ENCODE measurements at regions not wholly inside any gene's neighbourhood (a gene's known extent, or its start where the extent isn't known, plus 50 kb on each side); places are given as distances from the start of the nearest gene placed in this dataset.

DNA sequence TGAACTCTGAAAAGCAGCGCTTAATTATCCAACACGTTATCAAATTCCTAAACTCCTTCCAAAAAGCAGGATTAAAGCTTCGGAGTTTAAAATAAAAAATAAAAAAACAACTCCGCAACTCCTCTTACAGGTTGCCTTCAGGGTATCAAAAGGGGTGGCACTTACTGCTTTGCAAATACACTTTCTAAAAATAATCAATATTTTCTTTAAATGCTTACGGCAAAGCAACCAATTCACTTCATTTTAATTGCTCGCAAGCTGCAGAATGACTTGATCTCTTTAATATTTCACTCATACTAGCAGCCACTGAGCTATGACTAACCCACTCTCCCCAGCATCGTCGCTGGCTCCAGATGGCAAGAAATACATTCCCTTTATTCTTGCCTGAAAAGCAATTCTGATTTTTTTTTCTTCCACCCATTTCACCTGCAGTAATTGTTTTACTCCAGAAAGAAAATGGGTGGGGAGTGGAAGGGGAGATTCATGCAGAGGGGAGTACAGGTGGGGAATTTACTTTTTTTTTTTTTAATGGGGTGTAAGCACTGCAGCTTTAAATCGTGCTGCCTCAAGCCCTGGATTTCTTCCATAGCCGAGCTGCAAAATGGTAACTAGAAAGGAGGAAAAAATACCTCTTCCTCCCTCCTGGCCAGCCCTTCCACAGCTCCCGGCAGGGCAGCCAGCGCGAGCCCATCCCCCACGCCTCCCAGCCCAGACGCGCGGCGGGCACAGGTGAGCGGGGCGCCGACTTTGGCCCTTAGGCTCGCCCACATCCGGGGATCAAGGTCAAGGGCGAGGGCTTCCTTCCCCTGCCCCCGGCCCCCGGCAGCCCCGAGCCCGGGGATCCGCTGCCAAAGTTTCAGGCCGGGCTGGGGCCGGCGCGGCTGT is 54.2 kb upstream of the FHIP2A start (continued):
- TF ChIP-seq HOXC10 (CRISPR knock-in tag; IDR thresholded peaks at IDR 0.05) (no peak), SETDB1 (IDR thresholded peaks at IDR 0.05; ENCODE audit: insufficient read length, low read length) (no peak), ZNF114 (tag by site-specific recombination; IDR thresholded peaks at IDR 0.05) (no peak)
- TF ChIP-seq, protein P1, sequence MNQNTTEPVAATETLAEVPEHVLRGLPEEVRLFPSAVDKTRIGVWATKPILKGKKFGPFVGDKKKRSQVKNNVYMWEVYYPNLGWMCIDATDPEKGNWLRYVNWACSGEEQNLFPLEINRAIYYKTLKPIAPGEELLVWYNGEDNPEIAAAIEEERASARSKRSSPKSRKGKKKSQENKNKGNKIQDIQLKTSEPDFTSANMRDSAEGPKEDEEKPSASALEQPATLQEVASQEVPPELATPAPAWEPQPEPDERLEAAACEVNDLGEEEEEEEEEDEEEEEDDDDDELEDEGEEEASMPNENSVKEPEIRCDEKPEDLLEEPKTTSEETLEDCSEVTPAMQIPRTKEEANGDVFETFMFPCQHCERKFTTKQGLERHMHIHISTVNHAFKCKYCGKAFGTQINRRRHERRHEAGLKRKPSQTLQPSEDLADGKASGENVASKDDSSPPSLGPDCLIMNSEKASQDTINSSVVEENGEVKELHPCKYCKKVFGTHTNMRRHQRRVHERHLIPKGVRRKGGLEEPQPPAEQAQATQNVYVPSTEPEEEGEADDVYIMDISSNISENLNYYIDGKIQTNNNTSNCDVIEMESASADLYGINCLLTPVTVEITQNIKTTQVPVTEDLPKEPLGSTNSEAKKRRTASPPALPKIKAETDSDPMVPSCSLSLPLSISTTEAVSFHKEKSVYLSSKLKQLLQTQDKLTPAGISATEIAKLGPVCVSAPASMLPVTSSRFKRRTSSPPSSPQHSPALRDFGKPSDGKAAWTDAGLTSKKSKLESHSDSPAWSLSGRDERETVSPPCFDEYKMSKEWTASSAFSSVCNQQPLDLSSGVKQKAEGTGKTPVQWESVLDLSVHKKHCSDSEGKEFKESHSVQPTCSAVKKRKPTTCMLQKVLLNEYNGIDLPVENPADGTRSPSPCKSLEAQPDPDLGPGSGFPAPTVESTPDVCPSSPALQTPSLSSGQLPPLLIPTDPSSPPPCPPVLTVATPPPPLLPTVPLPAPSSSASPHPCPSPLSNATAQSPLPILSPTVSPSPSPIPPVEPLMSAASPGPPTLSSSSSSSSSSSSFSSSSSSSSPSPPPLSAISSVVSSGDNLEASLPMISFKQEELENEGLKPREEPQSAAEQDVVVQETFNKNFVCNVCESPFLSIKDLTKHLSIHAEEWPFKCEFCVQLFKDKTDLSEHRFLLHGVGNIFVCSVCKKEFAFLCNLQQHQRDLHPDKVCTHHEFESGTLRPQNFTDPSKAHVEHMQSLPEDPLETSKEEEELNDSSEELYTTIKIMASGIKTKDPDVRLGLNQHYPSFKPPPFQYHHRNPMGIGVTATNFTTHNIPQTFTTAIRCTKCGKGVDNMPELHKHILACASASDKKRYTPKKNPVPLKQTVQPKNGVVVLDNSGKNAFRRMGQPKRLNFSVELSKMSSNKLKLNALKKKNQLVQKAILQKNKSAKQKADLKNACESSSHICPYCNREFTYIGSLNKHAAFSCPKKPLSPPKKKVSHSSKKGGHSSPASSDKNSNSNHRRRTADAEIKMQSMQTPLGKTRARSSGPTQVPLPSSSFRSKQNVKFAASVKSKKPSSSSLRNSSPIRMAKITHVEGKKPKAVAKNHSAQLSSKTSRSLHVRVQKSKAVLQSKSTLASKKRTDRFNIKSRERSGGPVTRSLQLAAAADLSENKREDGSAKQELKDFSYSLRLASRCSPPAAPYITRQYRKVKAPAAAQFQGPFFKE (tag by site-specific recombination; IDR thresholded peaks at IDR 0.05; ENCODE audit: borderline replicate concordance), result no peak
- TF ChIP-seq, protein P2, sequence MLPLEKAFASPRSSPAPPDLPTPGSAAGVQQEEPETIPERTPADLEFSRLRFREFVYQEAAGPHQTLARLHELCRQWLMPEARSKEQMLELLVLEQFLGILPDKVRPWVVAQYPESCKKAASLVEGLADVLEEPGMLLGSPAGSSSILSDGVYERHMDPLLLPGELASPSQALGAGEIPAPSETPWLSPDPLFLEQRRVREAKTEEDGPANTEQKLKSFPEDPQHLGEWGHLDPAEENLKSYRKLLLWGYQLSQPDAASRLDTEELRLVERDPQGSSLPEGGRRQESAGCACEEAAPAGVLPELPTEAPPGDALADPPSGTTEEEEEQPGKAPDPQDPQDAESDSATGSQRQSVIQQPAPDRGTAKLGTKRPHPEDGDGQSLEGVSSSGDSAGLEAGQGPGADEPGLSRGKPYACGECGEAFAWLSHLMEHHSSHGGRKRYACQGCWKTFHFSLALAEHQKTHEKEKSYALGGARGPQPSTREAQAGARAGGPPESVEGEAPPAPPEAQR (tag by site-specific recombination; IDR thresholded peaks at IDR 0.05), result no peak
- TF ChIP-seq, protein P3, sequence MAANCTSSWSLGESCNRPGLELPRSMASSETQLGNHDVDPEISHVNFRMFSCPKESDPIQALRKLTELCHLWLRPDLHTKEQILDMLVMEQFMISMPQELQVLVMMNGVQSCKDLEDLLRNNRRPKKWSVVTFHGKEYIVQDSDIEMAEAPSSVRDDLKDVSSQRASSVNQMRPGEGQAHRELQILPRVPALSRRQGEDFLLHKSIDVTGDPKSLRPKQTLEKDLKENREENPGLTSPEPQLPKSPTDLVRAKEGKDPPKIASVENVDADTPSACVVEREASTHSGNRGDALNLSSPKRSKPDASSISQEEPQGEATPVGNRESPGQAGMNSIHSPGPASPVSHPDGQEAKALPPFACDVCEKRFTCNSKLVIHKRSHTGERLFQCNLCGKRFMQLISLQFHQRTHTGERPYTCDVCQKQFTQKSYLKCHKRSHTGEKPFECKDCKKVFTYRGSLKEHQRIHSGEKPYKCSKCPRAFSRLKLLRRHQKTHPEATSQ (tag by site-specific recombination; IDR thresholded peaks at IDR 0.05), result no peak
- TF ChIP-seq, protein P4, sequence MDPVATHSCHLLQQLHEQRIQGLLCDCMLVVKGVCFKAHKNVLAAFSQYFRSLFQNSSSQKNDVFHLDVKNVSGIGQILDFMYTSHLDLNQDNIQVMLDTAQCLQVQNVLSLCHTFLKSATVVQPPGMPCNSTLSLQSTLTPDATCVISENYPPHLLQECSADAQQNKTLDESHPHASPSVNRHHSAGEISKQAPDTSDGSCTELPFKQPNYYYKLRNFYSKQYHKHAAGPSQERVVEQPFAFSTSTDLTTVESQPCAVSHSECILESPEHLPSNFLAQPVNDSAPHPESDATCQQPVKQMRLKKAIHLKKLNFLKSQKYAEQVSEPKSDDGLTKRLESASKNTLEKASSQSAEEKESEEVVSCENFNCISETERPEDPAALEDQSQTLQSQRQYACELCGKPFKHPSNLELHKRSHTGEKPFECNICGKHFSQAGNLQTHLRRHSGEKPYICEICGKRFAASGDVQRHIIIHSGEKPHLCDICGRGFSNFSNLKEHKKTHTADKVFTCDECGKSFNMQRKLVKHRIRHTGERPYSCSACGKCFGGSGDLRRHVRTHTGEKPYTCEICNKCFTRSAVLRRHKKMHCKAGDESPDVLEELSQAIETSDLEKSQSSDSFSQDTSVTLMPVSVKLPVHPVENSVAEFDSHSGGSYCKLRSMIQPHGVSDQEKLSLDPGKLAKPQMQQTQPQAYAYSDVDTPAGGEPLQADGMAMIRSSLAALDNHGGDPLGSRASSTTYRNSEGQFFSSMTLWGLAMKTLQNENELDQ (tag by site-specific recombination; IDR thresholded peaks at IDR 0.05; ENCODE audit: low read depth), result no peak

DNA sequence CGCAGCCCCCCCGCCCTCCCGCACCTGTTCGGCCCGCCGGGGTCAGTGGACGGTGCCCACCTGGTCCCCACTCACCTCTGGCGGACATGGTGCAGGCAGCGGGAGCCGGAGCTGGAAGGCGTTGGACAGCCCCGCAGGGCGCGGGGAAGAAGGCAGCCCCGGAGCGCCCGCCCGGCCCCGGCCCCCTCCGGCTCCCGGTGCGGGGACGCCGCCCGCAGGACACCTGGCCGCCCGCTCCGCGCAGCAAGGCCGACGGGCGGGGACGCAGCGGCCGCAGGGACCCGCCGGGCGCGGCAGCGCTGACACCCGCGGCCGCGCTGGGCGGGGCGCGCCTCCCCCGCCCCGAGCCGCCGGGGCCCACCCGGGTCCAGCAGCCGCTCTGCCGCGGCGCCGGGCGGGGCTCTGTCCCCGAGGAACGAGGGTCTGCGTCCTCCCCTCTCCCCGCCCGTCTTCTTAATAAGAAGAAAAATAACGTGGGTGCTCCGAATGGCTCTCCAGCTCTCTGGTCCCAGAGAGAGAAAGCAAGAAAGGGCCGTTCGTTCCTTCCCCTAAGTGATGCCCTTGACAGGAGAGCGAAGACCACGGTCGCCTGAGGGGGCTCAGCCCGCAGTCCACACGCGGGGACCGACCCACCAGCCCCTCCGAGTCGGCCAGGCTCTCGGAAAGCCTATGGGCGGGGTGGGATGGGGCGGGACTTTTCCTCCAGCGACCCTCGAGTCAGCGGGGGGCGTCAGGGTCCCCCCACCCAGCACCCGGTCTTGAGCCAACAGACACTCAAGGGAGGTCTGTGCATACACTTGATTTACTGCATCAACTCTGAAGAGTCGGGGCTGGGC is 53.4 kb upstream of the FHIP2A start:
- no peaks in the 10 kb centered on the region for H3K36me3 ChIP-seq (ENCODE audit: control insufficient read depth in 2 of 2, insufficient read depth in 1 of 2, low read length in 2 of 2)
- peak overlapping the region; percentile 65 for H3K4me3 ChIP-seq (ENCODE audit: low read depth, low read length)
- H3K27ac ChIP-seq (ENCODE audit: extremely low read depth, low read depth, low read length), result peak overlapping the region; percentile 74; the same call in 1 of the 2 replicates
- POLR2A ChIA-PET, result interaction anchor here (0.6 to 0.7 kb wide), 2 partner anchors 32 to 321 kb away, joined by 3 to 7 read pairs; no protein-coding TSS in a partner anchor
- H3K9me3 ChIP-seq (ENCODE audit: control insufficient read depth, insufficient read depth, low read depth, low read length), result no peaks in the 10 kb centered on the region
- CTCF ChIA-PET, result interaction anchor here (0.6 kb wide), 1 partner anchor 160 kb away, joined by 3 read pairs; no protein-coding TSS in a partner anchor
- H3K4me1 ChIP-seq (ENCODE audit: control insufficient read depth, insufficient read depth, low read length), result peaks cover 7% of the 10 kb centered on the region
- TF ChIP-seq ZNF23 (tag by site-specific recombination; IDR thresholded peaks at IDR 0.05; ENCODE audit: borderline replicate concordance), result no peak
- TF ChIP-seq GLIS2 (tag by site-specific recombination; IDR thresholded peaks at IDR 0.05), result peak; percentile 40; the same call in 1 of the 2 replicates
- TF ChIP-seq, protein P5, sequence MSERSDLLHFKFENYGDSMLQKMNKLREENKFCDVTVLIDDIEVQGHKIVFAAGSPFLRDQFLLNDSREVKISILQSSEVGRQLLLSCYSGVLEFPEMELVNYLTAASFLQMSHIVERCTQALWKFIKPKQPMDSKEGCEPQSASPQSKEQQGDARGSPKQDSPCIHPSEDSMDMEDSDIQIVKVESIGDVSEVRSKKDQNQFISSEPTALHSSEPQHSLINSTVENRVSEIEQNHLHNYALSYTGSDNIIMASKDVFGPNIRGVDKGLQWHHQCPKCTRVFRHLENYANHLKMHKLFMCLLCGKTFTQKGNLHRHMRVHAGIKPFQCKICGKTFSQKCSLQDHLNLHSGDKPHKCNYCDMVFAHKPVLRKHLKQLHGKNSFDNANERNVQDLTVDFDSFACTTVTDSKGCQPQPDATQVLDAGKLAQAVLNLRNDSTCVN (tag by site-specific recombination; optimal IDR thresholded peaks at IDR 0.05), result peak; percentile 52
- 0 out of 2 replicates have a peak, but pooled peaks have one; percentile 2 for TF ChIP-seq ZXDB (tag by site-specific recombination; IDR thresholded peaks at IDR 0.05)
- TF ChIP-seq, protein P6, sequence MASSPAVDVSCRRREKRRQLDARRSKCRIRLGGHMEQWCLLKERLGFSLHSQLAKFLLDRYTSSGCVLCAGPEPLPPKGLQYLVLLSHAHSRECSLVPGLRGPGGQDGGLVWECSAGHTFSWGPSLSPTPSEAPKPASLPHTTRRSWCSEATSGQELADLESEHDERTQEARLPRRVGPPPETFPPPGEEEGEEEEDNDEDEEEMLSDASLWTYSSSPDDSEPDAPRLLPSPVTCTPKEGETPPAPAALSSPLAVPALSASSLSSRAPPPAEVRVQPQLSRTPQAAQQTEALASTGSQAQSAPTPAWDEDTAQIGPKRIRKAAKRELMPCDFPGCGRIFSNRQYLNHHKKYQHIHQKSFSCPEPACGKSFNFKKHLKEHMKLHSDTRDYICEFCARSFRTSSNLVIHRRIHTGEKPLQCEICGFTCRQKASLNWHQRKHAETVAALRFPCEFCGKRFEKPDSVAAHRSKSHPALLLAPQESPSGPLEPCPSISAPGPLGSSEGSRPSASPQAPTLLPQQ (tag by site-specific recombination; IDR thresholded peaks at IDR 0.05), result peak; percentile 87
- TF ChIP-seq ZSCAN30 (tag by site-specific recombination; IDR thresholded peaks at IDR 0.05), result 0 out of 2 replicates have a peak, but pooled peaks have one; percentile 4
- TF ChIP-seq ZFP69B (tag by site-specific recombination; IDR thresholded peaks at IDR 0.05), result peak; percentile 86
- TF ChIP-seq, protein P7, sequence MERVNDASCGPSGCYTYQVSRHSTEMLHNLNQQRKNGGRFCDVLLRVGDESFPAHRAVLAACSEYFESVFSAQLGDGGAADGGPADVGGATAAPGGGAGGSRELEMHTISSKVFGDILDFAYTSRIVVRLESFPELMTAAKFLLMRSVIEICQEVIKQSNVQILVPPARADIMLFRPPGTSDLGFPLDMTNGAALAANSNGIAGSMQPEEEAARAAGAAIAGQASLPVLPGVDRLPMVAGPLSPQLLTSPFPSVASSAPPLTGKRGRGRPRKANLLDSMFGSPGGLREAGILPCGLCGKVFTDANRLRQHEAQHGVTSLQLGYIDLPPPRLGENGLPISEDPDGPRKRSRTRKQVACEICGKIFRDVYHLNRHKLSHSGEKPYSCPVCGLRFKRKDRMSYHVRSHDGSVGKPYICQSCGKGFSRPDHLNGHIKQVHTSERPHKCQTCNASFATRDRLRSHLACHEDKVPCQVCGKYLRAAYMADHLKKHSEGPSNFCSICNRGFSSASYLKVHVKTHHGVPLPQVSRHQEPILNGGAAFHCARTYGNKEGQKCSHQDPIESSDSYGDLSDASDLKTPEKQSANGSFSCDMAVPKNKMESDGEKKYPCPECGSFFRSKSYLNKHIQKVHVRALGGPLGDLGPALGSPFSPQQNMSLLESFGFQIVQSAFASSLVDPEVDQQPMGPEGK (tag by site-specific recombination; IDR thresholded peaks at IDR 0.05), result peak; percentile 57; the same call in 1 of the 2 replicates
